ENCODE measurements at regions not wholly inside any gene's neighbourhood (a gene's known extent, or its start where the extent isn't known, plus 50 kb on each side); places are given as distances from the start of the nearest gene placed in this dataset.

DNA sequence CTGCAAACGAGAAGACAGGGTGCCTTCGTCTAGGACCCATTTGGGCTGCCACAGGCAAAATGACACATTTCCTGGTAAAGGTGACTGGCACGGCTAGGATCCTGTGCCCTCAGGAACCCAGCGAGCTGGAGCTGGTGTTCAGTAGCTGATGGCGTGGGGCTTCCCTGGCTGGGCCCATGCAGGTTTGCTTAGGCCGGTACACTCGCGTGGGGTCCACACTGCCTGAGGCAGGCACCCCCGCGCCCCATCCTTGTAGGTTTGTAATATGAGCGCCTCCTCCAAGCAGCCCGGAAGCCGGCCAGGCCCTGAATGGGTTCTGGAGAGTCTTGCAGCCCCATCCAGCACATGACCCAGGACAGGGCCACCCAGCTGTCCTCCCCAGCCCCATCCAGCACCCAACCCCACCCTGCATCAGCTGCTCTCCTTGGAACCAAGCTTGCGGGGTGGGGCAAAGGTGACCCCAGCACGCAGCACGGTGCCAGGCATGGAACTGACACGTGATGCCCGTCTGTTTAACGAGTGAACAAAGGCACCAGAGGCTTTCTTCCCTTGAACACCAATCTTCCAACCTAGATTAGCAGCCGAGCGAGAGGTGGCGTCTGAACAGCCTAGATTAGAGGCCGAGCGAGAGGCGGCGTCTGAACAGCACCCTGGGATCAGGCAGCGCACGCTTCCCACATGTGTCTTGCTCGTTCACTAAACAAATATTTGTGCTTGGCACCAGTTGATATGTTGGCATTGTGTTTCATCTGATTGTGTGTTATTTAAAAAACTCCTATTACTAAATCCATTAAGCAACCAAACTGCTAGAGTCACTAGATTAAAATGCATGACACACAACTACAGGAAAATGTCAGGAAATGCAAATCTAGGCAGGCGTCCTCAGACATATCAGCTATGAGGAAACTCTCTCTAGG lies 112.1 kb downstream of the DLL1 start:
- 83% methylated on average over 29 of the region's 30 CpGs for WGBS (ENCODE audit: low lambda C conversion rate, missing lambda C conversion rate)
- H3K27ac ChIP-seq, result no peak overlapping the region
- TF ChIP-seq EZH2phosphoT487 (IDR thresholded peaks at IDR 0.05; ENCODE audit: low read depth, severe bottlenecking, unreplicated experiment), result no peak
- TF ChIP-seq EZH2 (IDR thresholded peaks at IDR 0.05; ENCODE audit: borderline replicate concordance), result no peak
- no peak for TF ChIP-seq CTCF (IDR thresholded peaks at IDR 0.05; ENCODE audit: poor library complexity)

DNA sequence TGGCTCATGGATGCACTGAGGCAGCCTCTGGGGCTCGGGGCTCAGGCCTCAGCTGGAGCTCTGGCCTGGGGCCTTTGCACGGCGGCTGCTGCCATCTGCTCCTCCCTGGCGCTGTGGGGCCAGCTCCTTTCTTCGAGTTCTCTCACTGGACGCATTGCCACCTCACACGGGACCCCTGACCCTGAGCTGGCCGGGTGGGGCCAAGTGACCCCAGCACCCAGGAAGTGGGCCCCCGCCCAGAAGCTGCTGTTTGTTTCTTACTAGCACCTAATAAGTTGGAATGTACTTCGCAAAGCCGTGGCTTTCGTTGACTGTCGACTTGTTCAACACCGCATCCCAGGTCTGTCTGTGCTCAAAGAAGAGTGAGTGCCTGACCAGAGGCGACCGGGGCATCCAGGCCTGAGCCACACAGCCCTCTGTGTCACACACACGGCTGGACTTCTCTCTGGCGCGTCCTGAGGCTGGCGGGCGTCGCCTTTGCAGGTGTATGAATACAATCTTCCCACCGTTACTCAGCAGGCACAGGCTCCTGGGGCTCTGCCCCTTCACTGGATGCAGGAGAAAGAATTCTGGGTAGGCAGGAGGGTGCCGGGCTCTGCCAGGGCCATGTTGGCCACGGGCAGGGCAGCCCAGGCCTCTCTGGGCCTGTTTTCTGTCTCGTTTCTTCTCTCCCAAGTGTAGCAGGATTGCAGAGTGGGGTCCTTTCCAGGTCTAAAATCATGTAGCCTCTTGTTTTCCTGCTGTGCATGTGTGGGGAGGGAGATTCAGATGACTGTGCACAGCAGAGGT lies 112.9 kb downstream of the DLL1 start:
- Histone ChIP-seq H3K4me3 (no peak overlapping the region), H3K27ac (no peak overlapping the region)
- no peak for TF ChIP-seq CTCF (IDR thresholded peaks at IDR 0.05; ENCODE audit: poor library complexity)
- no peak for TF ChIP-seq EZH2phosphoT487 (IDR thresholded peaks at IDR 0.05; ENCODE audit: low read depth, severe bottlenecking, unreplicated experiment)
- TF ChIP-seq EZH2 (IDR thresholded peaks at IDR 0.05; ENCODE audit: borderline replicate concordance), result no peak

More for the DNA sequence above, 112.1 kb downstream of the DLL1 start:
- Histone ChIP-seq H3K36me3 (replicated peaks; ENCODE audit: insufficient read depth, low read depth) (no peaks in the 10 kb centered on the region), H2AFZ (no peak overlapping the region), H3K4me1 (ENCODE audit: insufficient read depth) (no peaks in the 10 kb centered on the region), H3K9me2 (replicated peaks; ENCODE audit: insufficient read depth) (no peaks in the 10 kb centered on the region), H3K4me3 (no peak overlapping the region), H4K20me1 (ENCODE audit: insufficient read depth, poor library complexity, severe bottlenecking) (no peaks in the 10 kb centered on the region), H3K4me2 (no peak overlapping the region), H3K79me2 (no peaks in the 10 kb centered on the region), H3K9me3 (ENCODE audit: low read depth) (no peaks in the 10 kb centered on the region), H3K27me3 (no peaks in the 10 kb centered on the region)
- no peak for DNase-seq (ENCODE audit: low spot score)

GRCh38 chr6:170176898-170177771 lies 113.7 kb downstream of the DLL1 start:
- WGBS (ENCODE audit: low lambda C conversion rate, missing lambda C conversion rate), result 96% methylated on average over 45 of the region's 61 CpGs
- TF ChIP-seq EZH2phosphoT487 (IDR thresholded peaks at IDR 0.05; ENCODE audit: low read depth, severe bottlenecking, unreplicated experiment), result no peak
- no peak for TF ChIP-seq CTCF (IDR thresholded peaks at IDR 0.05; ENCODE audit: poor library complexity)
- no peak for TF ChIP-seq EZH2 (IDR thresholded peaks at IDR 0.05; ENCODE audit: borderline replicate concordance)
- H4K20me1 ChIP-seq (ENCODE audit: insufficient read depth, poor library complexity, severe bottlenecking), result no peaks in the 10 kb centered on the region
- no peak for DNase-seq (ENCODE audit: low spot score)
- H3K4me2 ChIP-seq, result no peak overlapping the region
- no peak overlapping the region for H3K27ac ChIP-seq
- H3K79me2 ChIP-seq, result no peaks in the 10 kb centered on the region
- H3K4me3 ChIP-seq, result no peak overlapping the region
- no peaks in the 10 kb centered on the region for H3K4me1 ChIP-seq (ENCODE audit: insufficient read depth)
- H3K36me3 ChIP-seq (replicated peaks; ENCODE audit: insufficient read depth, low read depth), result no peaks in the 10 kb centered on the region
- no peaks in the 10 kb centered on the region for H3K9me3 ChIP-seq (ENCODE audit: low read depth)
- no peaks in the 10 kb centered on the region for H3K9me2 ChIP-seq (replicated peaks; ENCODE audit: insufficient read depth)
- no peak overlapping the region for H2AFZ ChIP-seq
- no peaks in the 10 kb centered on the region for H3K27me3 ChIP-seq

More for the DNA sequence above, 112.9 kb downstream of the DLL1 start:
- no peaks in the 10 kb centered on the region for H3K9me3 ChIP-seq (ENCODE audit: low read depth)
- no peak for DNase-seq (ENCODE audit: low spot score)
- no peak overlapping the region for H3K4me2 ChIP-seq
- H3K9me2 ChIP-seq (replicated peaks; ENCODE audit: insufficient read depth), result no peaks in the 10 kb centered on the region
- no peaks in the 10 kb centered on the region for H4K20me1 ChIP-seq (ENCODE audit: insufficient read depth, poor library complexity, severe bottlenecking)
- no peak overlapping the region for H2AFZ ChIP-seq
- WGBS (ENCODE audit: low lambda C conversion rate, missing lambda C conversion rate), result 90% methylated on average over 26 of the region's 26 CpGs
- no peaks in the 10 kb centered on the region for H3K27me3 ChIP-seq
- H3K4me1 ChIP-seq (ENCODE audit: insufficient read depth), result no peaks in the 10 kb centered on the region
- H3K36me3 ChIP-seq (replicated peaks; ENCODE audit: insufficient read depth, low read depth), result no peaks in the 10 kb centered on the region
- no peaks in the 10 kb centered on the region for H3K79me2 ChIP-seq
